ENCODE measurements at regions not wholly inside any gene's neighbourhood (a gene's known extent, or its start where the extent isn't known, plus 50 kb on each side); places are given as distances from the start of the nearest gene placed in this dataset.
"Not testable (repeated sequence)": the region's sequence is repeated elsewhere in the genome, so short reads cannot be mapped to it uniquely, and the experiment has no call there.

DNA sequence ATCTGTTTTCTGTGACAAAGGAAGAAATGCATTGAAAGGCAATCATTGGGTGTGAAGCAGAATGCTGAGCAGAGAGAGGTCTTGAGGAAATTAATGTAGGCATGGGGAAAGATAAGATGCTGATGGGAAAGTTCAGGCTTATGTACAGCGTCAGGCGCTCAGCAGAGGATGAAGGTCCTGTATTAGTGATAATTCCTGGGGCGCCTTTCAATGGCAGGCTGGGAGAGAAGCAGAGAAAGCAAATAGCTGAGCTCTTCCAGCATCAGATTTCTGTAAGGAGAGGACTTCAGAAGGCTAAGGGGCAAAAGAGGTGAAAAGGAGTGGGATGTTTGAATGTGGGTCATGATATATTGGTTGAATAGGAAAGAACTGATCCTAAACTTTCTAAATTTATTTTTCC, 129.8 kb downstream of the HNMT start:
- TF ChIP-seq, protein P1, sequence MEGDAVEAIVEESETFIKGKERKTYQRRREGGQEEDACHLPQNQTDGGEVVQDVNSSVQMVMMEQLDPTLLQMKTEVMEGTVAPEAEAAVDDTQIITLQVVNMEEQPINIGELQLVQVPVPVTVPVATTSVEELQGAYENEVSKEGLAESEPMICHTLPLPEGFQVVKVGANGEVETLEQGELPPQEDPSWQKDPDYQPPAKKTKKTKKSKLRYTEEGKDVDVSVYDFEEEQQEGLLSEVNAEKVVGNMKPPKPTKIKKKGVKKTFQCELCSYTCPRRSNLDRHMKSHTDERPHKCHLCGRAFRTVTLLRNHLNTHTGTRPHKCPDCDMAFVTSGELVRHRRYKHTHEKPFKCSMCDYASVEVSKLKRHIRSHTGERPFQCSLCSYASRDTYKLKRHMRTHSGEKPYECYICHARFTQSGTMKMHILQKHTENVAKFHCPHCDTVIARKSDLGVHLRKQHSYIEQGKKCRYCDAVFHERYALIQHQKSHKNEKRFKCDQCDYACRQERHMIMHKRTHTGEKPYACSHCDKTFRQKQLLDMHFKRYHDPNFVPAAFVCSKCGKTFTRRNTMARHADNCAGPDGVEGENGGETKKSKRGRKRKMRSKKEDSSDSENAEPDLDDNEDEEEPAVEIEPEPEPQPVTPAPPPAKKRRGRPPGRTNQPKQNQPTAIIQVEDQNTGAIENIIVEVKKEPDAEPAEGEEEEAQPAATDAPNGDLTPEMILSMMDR (conservative IDR thresholded peaks at IDR 0.05; ENCODE audit: low read depth, low read length): no peak
- no peak for DNase-seq (ENCODE audit: low read depth)
- no peak overlapping the region for H3K4me3 ChIP-seq (ENCODE audit: low read depth, low read length)

DNA sequence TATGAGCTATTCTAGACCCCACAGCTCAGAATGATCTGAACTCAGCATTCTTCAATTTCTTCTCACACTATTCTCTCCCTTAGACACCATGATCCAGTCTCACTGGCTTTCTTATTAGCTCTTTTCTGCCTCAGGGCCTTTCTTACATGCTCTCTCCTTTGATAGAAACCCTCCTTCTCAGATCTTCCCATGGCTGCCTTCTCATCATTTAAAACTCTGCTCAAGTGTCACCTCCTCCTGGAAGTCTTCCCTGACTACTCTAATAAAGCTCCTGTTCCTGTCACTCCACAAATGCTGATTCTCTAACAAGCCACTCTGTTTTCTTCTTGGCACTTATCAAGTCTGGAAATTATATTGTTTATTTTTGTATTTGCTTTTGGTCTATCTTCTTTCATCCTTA, 131.1 kb downstream of the HNMT start:
- DNase-seq (ENCODE audit: low read depth): no peak
- TF ChIP-seq, protein P1 (conservative IDR thresholded peaks at IDR 0.05; ENCODE audit: low read depth, low read length): no peak
- no peak overlapping the region for H3K4me3 ChIP-seq (ENCODE audit: low read depth, low read length)

DNA sequence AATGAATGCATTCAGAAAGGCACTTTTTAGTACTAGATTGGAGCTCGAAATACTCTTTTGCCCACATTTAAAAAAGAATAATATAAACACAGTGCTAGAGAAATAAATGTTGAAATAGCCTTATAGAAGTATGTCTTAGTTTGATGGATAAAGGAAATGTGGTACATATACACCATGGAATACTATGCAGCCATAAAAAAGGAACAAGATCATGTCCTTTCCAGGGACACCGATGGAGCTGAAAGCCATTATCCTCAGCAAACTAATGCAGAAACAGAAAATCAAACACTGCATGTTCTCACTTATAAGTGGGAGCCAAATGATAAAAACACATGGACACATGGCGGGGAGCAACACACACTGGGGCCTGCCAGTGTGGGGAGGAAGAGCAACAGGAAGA, 135.0 kb downstream of the HNMT start:
- H3K4me3 ChIP-seq (ENCODE audit: low read depth, low read length); DNase-seq (ENCODE audit: low read depth): not testable (repeated sequence)

DNA sequence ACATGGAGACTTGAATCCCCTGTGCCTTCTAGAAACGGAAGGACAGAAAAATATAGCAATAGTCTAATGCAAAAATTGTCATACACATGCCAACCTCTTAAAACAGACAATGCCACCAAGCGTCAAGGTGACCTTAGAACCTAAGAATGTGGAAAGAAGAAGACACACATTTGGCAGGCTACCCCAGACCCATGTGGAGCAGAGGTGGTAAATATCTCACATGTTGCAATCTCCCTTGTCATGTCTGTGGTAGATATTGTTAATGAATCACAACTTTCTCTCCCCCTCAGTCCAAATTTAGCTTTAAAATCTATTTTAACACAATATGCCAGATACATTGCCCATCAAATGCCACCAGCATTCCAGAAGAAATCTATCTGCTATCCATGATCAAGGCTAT, 137.4 kb downstream of the HNMT start:
- TF ChIP-seq, protein P1 (conservative IDR thresholded peaks at IDR 0.05; ENCODE audit: low read depth, low read length): no peak
- no peak overlapping the region for H3K4me3 ChIP-seq (ENCODE audit: low read depth, low read length)
- DNase-seq (ENCODE audit: low read depth): no peak

DNA sequence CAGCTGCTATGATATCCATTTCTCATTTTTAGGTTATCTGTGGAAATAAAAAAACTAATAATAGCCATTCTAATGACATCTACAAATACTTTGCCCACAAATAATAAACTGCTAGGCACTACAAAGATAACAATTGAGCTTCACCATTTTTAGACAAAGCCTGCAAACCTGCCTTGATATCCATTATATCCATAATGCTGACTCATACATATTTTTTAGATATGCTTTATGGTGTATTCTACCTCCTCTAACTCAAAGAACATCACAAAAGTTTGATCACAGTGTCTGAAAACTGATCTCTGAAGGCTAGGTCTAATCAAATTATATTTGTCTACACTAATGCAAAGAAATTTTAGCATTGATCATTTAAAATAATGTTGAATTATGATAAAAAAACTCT, 138.4 kb downstream of the HNMT start:
- TF ChIP-seq, protein P1 (conservative IDR thresholded peaks at IDR 0.05; ENCODE audit: low read depth, low read length): no peak
- H3K4me3 ChIP-seq (ENCODE audit: low read depth, low read length): no peak overlapping the region
- no peak for DNase-seq (ENCODE audit: low read depth)

DNA sequence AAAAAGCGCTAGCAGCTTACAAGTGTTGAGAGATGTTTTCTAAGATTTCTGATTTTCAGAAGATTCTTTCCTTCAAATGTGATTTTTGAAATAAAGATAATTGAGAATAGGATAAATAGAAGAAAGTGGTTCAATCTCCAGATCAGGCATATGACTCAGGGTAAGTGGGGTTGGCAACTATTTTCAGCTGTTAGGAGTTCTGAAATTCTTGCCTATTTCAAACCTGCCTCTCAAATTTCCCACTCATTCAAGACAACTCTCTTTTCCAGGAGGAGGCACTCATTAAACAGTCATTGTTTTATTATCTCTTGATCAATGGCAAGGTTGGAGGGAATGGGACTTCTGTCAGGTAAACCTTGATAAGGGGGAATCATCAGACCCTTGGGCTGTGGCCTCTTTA, 138.9 kb downstream of the HNMT start:
- TF ChIP-seq, protein P1 (conservative IDR thresholded peaks at IDR 0.05; ENCODE audit: low read depth, low read length): no peak
- no peak for DNase-seq (ENCODE audit: low read depth)
- H3K4me3 ChIP-seq (ENCODE audit: low read depth, low read length): no peak overlapping the region

DNA sequence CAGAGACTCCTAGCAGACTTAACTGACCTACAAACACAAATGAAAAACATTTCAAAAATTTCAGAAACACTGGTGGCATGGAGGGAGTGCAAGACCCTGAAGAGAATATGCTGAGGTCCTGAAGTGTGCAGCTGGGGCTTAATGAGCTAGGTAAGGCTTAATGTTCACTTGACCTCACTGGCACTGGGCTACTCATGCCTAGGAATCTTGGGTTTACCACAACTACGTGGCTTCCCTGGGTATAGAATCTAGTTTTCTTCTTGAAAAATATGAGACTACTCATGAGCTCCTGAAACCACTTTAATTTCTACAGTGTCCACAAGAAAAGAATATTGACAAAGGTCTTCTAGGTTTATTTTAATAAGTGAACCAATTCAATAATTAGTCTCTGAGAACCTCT, 139.8 kb downstream of the HNMT start:
- H3K4me3 ChIP-seq (ENCODE audit: low read depth, low read length): no peak overlapping the region
- DNase-seq (ENCODE audit: low read depth): no peak
- TF ChIP-seq, protein P1 (conservative IDR thresholded peaks at IDR 0.05; ENCODE audit: low read depth, low read length): no peak

DNA sequence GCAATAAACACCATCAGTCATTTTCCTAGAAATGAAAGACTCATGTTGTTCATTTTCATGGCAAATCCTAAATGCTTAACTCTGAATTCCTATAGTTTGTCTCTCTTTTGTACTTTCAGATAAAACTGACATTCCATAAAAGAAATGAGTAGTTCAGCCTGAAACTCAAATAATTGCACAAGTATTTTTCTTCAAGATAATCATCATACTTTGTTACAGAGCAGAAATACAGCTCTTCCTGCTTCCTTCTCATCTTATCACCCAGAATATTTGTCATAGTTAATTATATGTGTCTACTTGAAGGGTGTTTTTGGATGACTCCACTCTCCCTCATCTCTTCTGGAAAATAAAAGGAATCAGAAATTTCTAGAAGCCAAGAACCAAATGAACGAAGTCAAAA, 141.1 kb downstream of the HNMT start:
- TF ChIP-seq, protein P1 (conservative IDR thresholded peaks at IDR 0.05; ENCODE audit: low read depth, low read length): no peak
- no peak overlapping the region for H3K4me3 ChIP-seq (ENCODE audit: low read depth, low read length)
- no peak for DNase-seq (ENCODE audit: low read depth)
